HCT116 (cell line): ENCODE measurements at regions not wholly inside any gene's neighbourhood (a gene's known extent, or its start where the extent isn't known, plus 50 kb on each side); places are given as distances from the start of the nearest gene placed in this dataset.

Experiments used
- CEBPB ChIP-seq: IDR thresholded peaks from 2 replicates; pipeline ENCODE4 v1.6.1; 2012; ENCODE audit warnings: low read depth
- EZH2 ChIP-seq: fragments of 200-600 bp; sonication (generic); IDR thresholded peaks from 2 replicates; pipeline ENCODE4 v1.6.1; 2017; ENCODE audit warnings: antibody characterized with exemption, mixed run types
- EZH2phosphoT487 ChIP-seq: fragments of 200-600 bp; IDR thresholded peaks from 2 replicates; pipeline ENCODE4 v1.6.1; 2018; ENCODE audit warnings: antibody characterized with exemption, borderline replicate concordance
- JUND ChIP-seq: IDR thresholded peaks from 2 replicates; pipeline ENCODE4 v1.6.1; 2012
- POLR2A ChIP-seq: IDR thresholded peaks from 2 replicates; pipeline ENCODE4 v1.7.0; 2011; ENCODE audit warnings: borderline replicate concordance; ENCODE audit not compliant: insufficient read depth, insufficient read length; ENCODE audit errors: extremely low read depth
- POLR2AphosphoS5 ChIP-seq: IDR thresholded peaks from 2 replicates; pipeline ENCODE4 v1.6.1; 2011; ENCODE audit warnings: mild to moderate bottlenecking, low read depth, low read length, moderate library complexity
- RAD21 ChIP-seq: IDR thresholded peaks from 2 replicates; pipeline ENCODE4 v1.6.1; 2012; ENCODE audit warnings: low read depth, mild to moderate bottlenecking
- SIN3A ChIP-seq: IDR thresholded peaks from 2 replicates; pipeline ENCODE4 v1.6.1; 2012; ENCODE audit warnings: low read depth
- TCF7L2 ChIP-seq: IDR thresholded peaks from 2 replicates; pipeline ENCODE4 v1.7.0; 2011; ENCODE audit warnings: borderline replicate concordance, inconsistent platforms; ENCODE audit not compliant: insufficient read depth, insufficient read length; ENCODE audit errors: extremely low read depth
- ZFX ChIP-seq: fragments of 450-650 bp; IDR thresholded peaks from 2 replicates; pipeline ENCODE4 v1.6.1; 2017
- ZNF274 ChIP-seq: fragments of 200-500 bp; sonication (Bioruptor generic); IDR thresholded peaks from 2 replicates; pipeline ENCODE4 v1.6.1; 2014; ENCODE audit warnings: mild to moderate bottlenecking, low read depth, low read length, inconsistent platforms
- TF ChIP-seq, protein P1 (sequence below), 3 experiments: fragments of 200-600 bp in 1 of 3; sonication (generic) in 1 of 3; IDR thresholded peaks in 2 of 3; conservative IDR thresholded peaks in 1 of 3; 2 replicates each; pipeline ENCODE4 v1.5.1; 2012 to 2017; ENCODE audit warnings: low read depth in 2 of 3, low read length in 2 of 3, antibody characterized with exemption in 1 of 3, borderline replicate concordance in 1 of 3, control low read depth in 1 of 3, mild to moderate bottlenecking in 1 of 3, mixed read lengths in 1 of 3, mixed run types in 1 of 3, moderate library complexity in 1 of 3; ENCODE audit not compliant: insufficient read depth in 1 of 3
- TF ChIP-seq, protein P2 (sequence below): IDR thresholded peaks from 2 replicates; pipeline ENCODE4 v1.6.1; 2012; ENCODE audit warnings: low read depth

DNA sequence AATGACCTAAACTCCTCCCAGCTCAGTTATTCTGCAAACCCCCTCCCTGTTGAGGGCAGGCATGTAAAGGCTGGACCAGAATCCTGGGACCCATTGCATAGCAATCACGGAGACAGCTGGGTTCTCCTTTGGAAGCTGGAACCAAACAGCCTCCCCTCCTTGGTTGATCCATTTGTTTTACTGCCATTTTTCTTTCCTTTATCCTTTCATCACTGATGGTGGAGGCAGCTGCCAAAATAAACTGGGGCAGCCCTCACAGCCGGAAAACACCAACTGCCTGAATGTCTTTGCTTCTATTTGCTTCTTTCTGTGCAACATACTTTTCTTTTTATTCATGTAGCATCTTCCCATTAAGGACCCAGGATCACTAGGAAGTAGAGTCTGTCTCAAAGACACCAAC lies 150.0 kb upstream of the SYT13 start:
- TF ChIP-seq CEBPB (no peak), POLR2AphosphoS5 (no peak), POLR2A (no peak), EZH2 (no peak), TCF7L2 (no peak), JUND (no peak), EZH2phosphoT487 (no peak), ZFX (no peak), SIN3A (no peak), RAD21 (no peak), ZNF274 (no peak)
- TF ChIP-seq, protein P1, sequence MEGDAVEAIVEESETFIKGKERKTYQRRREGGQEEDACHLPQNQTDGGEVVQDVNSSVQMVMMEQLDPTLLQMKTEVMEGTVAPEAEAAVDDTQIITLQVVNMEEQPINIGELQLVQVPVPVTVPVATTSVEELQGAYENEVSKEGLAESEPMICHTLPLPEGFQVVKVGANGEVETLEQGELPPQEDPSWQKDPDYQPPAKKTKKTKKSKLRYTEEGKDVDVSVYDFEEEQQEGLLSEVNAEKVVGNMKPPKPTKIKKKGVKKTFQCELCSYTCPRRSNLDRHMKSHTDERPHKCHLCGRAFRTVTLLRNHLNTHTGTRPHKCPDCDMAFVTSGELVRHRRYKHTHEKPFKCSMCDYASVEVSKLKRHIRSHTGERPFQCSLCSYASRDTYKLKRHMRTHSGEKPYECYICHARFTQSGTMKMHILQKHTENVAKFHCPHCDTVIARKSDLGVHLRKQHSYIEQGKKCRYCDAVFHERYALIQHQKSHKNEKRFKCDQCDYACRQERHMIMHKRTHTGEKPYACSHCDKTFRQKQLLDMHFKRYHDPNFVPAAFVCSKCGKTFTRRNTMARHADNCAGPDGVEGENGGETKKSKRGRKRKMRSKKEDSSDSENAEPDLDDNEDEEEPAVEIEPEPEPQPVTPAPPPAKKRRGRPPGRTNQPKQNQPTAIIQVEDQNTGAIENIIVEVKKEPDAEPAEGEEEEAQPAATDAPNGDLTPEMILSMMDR (IDR thresholded peaks at IDR 0.05 in 2 of 3, conservative IDR thresholded peaks at IDR 0.05 in 1 of 3; ENCODE audit: borderline replicate concordance in 1 of 3, insufficient read depth in 1 of 3, low read depth in 2 of 3, low read length in 2 of 3), result no peak
- TF ChIP-seq, protein P2, sequence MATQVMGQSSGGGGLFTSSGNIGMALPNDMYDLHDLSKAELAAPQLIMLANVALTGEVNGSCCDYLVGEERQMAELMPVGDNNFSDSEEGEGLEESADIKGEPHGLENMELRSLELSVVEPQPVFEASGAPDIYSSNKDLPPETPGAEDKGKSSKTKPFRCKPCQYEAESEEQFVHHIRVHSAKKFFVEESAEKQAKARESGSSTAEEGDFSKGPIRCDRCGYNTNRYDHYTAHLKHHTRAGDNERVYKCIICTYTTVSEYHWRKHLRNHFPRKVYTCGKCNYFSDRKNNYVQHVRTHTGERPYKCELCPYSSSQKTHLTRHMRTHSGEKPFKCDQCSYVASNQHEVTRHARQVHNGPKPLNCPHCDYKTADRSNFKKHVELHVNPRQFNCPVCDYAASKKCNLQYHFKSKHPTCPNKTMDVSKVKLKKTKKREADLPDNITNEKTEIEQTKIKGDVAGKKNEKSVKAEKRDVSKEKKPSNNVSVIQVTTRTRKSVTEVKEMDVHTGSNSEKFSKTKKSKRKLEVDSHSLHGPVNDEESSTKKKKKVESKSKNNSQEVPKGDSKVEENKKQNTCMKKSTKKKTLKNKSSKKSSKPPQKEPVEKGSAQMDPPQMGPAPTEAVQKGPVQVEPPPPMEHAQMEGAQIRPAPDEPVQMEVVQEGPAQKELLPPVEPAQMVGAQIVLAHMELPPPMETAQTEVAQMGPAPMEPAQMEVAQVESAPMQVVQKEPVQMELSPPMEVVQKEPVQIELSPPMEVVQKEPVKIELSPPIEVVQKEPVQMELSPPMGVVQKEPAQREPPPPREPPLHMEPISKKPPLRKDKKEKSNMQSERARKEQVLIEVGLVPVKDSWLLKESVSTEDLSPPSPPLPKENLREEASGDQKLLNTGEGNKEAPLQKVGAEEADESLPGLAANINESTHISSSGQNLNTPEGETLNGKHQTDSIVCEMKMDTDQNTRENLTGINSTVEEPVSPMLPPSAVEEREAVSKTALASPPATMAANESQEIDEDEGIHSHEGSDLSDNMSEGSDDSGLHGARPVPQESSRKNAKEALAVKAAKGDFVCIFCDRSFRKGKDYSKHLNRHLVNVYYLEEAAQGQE, result no peak
